Activated CD8-positive, alpha-beta memory T cell treated with anti-CD3 and anti-CD28 coated beads for 36 hours (primary cell): ENCODE measurements at regions not wholly inside any gene's neighbourhood (a gene's known extent, or its start where the extent isn't known, plus 50 kb on each side); places are given as distances from the start of the nearest gene placed in this dataset.
"Not testable (repeated sequence)": the region's sequence is repeated elsewhere in the genome, so short reads cannot be mapped to it uniquely, and the experiment has no call there.

Experiments used
- CTCF ChIA-PET: fragments of 350-600 bp; sonication (Branson Sonifier 250); formaldehyde crosslinking; loops from one replicate; lab custom pipeline; 2021; ENCODE audit warnings: antibody characterized with exemption; lab: Charles Lee
- POLR2A ChIA-PET: fragments of 350-600 bp; sonication (Branson Sonifier 250); formaldehyde crosslinking; loops from one replicate; lab custom pipeline; 2021; ENCODE audit warnings: antibody characterized with exemption; lab: Charles Lee

DNA sequence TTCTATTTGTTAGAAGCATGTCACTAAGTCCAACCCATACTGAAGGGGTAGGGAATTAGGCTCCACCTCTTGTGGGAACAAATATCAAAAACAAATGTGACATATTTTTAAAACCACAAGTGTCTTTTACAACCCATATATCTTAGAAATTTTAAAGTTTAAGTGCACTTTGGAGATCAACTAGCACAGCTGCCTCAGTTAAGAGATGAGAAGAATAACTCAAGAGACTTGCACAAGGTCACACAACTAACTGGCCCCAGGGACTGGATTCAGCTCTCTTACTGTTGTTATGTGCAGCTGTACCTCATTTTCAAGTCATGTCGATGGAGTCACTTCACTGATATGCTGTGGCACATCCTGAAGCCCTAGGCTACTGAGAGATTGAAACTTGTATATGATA, 102.9 kb upstream of the BMP2 start:
- ChIA-PET POLR2A (no interaction called here), CTCF (no interaction called here)

DNA sequence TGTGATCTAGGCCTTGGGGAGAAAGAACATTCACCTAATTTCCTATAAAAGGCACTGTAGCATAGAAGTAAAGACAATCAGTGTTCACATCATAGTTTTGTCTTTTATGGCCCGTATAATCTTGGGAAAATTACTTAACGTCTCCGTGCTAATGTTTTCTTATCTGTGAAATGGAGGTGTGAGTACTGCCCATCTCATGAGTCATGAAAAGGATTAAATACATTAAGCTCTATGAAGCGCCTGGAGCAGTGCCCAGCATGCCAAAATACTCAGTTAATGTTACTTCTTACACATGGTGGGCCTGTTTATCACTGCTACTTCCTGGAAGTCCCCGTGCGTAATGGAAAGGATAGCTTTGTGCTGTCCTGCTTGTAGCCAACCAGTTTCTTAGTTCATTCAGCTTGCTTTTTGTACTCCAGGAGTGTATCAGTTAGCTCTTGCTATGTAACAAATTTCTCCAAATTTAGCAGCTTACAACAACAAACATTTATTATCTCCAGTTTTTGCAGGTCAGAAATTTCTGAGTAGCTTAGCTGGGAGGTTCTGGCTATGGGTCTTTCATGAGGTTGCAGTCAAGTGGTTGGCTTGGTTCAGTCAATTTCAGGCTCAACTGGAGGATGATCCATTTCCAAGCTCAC, 103.6 kb upstream of the BMP2 start:
- POLR2A ChIA-PET: no interaction called here
- CTCF ChIA-PET: no interaction called here

DNA sequence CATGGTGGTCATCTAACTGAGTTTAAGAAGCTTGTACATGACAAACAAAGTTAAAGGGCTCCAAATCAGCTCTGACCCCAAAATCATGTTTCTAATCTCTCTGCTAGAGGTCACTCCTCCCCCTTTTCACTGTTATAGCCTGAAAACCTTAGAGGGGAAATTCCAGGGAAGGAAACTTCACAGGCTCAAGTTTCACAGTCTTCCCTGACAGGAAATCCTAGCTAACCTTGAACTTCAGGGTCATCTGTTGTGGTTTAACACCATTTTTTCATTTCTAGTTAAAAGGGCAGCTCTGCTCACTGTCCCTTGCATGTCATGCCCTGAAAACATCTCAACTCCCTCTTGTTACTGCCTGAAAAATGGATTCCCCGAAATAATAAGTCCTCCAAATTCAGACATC, 104.4 kb upstream of the BMP2 start:
- POLR2A ChIA-PET: no interaction called here

DNA sequence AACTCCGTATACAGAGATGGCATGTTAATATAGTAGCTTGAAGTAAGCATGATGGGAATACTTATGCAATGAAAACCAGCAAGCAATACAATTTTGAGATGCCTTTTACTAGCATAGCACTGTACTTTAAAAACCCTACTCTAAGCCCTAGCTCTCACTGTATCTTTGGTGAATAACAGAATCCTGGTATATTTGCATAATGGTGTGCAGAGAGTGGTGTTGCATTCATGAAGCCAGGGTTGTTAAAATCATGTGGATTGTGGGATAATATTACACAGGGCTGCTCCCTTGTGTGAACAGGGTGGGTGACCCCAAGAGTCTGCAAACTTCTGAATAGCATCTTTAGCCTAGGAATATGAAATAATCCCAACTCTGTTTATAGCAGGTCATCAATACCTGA, 105.2 kb upstream of the BMP2 start:
- POLR2A ChIA-PET: no interaction called here
- CTCF ChIA-PET: no interaction called here

More for the DNA sequence above, 104.4 kb upstream of the BMP2 start:
- CTCF ChIA-PET: no interaction called here

DNA sequence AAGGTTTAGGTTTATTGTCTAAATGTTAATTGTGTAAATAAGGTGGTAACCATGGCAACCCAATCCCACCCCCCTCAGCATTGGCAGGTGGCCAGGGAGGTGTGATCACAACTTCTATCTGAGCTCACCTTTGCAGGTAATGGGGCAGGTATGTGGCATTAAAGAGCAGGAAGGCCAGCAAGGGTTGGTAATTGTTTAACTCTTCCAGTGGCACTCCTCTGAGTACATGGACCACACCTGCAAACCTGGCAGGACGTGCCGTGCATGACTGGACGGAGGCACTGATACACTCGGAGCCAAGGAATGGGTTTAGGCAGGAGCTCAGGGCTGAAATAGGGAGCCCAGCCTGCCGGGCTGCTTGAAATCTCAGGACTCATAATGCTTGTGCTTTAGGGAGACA, 107.0 kb upstream of the BMP2 start:
- ChIA-PET POLR2A (no interaction called here), CTCF (no interaction called here)

DNA sequence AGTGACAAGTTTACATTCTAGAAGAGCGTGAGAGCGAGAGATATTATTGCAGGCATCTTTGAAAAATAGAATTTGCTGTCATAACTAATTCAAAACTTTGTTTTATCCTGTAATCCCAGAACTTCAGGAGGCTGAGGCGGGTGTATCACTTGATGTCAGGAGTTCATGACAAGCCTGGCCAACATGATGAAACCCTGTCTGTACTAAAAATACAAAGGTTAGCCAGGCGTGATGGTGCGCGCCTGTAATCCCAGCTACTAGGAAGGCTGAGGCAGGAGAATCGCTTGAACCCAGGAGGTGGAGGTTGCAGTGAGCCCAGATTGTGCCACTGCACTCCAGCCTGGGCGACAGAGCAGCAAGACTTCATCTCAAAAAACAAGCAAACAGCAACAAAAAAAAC, 108.6 kb upstream of the BMP2 start:
- CTCF ChIA-PET, POLR2A ChIA-PET: not testable (repeated sequence)

DNA sequence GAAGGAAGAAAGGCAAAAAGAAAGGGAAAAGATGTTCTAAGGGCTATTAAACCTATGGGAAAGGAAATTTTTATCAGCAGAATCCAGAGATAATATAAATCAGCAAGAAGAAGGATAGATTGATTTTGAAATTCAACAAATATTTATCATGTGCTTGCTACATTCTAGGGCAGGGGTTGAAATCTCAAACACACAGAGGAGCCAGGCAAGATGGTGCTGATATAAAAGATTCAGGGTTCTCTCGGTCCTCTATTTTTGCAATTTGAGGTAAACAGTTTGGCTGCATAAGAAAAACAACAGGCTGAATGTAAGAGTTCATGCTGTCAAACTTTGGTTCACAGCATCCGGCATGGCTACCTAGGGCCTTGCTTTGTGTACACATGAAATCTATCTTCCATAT, 109.6 kb upstream of the BMP2 start:
- CTCF ChIA-PET: interaction anchor here (0.7 kb wide), 1 partner anchor 85 kb away, joined by 4 read pairs; no protein-coding TSS in a partner anchor

DNA sequence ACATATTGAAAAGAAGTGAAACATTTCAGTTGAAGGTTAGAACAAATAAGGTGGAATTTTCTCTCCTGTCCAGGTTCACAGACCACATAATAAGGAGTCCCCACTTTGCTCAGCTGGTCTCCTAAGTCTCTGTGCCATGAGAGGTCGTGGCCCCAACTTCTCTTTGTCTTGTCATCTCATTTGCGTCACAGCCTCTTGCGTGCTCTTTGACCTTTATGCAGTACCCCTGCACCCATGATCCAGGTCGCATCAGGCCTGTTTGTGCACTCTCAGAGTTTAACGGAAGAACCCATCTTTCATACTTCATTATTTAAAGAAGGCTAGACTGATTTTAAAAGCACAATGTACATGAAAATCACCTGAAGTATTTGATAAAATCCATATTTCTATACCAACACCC, 110.4 kb upstream of the BMP2 start:
- POLR2A ChIA-PET: no interaction called here

More for the DNA sequence above, 109.6 kb upstream of the BMP2 start:
- POLR2A ChIA-PET: no interaction called here

DNA sequence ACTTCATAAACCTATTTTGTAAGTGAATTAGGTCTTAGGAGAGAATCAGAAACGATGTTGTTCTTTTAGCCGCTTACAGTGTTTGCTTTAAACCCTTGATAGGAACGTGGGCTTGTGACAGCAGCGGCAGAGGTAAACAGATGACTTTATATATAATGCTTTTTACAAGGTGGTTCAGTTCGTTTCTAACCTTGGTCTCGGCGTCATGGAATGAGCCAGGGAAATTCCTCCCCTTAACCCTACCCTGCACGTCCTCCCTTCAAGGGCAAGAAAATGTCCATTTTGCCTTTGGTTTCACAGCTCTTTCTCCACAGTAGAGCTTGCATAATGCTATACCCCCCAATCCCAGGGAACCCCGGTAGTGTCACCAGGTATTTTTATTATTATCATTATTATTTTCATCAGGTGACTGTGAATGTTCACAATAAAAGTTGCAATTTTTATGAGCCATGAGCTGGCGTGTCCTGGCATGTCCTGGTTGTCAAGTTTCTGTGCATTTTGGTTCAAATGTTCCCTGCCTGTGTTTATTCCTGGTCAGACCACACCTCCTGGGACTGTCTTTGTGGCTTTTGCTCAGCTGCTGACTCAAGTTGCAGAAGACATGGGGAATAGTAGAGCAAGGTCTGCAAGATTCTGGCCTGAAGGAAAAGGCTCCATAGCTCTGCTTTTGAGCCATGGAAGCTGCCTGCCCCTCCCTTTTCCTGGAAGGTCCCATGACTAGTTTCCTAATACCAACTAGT, 112.8 kb upstream of the BMP2 start:
- ChIA-PET CTCF (no interaction called here), POLR2A (no interaction called here)

More for the DNA sequence above, 110.4 kb upstream of the BMP2 start:
- CTCF ChIA-PET: no interaction called here

DNA sequence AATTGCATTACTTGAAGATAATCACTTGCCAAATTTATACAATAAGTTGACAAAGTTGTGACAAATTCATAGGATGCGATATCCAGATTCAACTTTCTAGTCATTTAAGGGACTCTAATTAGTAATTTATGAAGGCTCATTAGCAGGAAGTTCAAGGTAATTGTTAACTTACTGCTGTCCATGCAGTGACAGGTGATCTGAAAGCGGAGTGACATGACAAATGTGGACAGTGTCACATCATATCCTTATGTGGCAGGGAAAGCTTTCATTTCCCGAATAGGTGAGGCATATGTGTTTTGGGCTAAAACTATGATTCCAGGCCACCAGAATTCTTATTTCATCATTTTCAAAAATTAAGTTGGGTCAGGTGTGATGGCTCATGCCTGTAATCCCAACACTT, 115.9 kb upstream of the BMP2 start:
- ChIA-PET POLR2A (no interaction called here), CTCF (no interaction called here)

DNA sequence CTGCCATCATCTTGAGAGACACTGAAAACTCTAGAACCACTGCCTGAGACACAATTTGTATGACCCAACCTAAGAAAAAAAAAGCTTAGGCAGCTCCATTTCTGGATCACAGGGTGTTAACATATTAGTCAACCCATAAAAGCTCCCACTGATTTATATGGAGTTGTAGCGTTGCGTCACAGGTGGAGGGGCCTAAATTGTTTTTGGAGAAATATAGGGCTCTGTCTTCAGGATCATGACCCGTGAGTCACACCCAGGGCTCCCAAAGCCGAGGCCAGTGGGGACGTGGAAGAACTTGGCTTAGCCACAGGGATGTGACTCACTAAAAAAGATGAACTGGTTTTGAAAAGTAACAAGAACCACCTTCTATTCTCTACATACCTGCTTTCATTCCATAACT, 116.5 kb upstream of the BMP2 start:
- ChIA-PET CTCF (no interaction called here), POLR2A (no interaction called here)

DNA sequence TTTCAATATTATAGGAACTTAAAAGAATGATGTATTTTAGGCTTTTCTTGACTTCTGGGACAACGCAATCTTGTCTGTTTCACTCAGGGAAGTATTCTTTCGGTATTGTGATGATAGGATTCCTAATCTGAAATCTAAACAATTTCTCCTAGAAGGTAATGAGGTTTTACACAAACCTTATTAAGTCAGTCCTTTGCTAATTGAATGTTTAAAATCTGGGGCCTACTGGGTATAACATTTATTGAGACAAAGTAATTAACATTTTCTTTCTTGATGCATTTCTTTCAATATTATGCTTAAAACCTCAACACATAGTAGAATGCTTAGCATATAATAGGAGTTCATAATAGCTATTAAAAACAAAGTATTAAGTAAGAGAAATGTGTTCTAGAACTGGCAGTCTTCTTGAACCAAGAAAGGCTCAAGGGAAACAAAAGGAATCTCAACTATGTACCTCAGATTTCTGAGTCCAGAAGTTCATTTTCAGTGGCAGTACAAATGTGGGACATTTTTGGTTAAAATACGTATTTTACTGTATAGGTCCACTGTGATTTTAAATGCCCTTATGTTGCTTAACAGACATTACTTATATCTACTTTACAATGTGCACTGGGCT, 121.4 kb upstream of the BMP2 start:
- CTCF ChIA-PET: no interaction called here
- POLR2A ChIA-PET: no interaction called here

DNA sequence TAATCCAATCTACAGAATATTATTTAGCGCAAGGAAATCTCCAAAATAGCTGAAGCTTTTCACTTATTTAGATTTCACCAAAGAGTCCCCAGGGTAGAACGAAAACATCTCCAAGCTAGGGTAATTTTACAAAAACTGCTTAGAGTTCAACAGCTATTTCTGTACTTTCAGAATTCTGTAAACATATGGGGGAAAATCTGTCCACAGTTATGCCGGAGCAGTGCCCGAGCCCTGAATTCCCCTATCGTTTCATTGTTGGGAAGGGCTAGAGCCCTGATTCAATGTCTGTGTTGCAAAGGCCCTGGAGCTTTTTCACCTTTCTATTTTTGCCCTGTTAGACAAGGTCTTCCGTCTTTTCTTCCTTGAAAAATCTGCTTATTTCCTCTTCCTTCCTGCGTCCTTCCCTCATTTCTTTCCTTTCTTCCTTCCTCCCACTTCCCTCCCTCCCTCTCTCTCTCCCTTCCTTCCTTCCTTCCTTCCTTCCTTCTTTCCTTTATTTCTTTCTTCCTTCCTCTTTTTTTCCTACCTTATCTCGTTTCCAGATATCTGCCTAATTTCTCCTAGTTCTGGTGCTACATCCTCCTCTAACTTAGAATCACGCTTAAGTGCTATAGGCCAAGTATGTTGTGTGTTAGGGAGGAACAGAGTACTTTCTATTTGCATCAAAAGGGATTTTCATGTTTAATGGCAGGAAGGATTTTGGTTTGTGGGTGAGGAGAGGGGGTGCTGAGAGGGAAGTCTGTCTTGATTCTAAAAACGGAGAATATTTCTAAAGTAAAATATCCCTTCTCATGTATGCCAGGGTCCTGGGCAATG, 122.5 kb upstream of the BMP2 start:
- ChIA-PET POLR2A (no interaction called here), CTCF (no interaction called here)

DNA sequence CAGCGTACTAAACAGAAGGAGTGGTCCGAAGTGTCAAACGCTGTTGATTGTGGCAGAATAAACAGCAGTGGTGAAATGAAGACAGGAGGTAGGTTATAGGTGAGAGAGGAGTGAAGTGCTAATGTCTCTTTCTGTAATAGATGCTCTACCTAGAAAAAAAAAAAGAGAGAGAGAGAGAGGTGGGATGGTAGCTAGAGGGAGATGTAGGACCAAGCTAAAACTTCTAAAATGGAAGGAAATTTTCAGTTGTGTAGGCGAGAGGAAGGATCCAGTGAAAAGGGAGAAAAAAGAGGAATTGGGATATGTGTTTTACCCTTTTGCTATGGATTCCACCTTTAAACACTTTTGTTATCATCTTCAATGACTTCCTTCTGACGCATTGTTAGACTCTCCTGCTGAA, 126.5 kb upstream of the BMP2 start:
- CTCF ChIA-PET: no interaction called here
- POLR2A ChIA-PET: no interaction called here

DNA sequence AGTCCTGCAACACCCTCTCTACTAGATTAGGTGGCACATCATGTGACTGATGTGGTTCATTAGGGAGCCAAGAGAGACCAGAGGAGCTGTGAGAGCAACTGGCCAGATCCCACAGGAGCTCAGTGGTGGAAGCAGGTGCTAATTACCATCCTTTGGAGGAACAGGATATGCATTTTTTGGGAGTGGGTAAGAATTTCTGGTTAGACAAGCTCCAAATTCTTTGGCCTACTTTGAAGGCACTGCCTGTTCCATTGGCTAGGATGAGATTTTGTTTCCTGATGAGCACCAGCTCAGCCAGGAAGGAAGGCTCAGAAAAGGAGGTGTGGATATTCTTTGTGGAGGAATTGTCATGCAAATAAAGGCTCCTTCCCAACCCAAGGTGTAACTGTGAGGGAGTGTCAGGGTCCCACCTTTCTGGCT, 130.3 kb upstream of the BMP2 start:
- ChIA-PET POLR2A (no interaction called here), CTCF (no interaction called here)

DNA sequence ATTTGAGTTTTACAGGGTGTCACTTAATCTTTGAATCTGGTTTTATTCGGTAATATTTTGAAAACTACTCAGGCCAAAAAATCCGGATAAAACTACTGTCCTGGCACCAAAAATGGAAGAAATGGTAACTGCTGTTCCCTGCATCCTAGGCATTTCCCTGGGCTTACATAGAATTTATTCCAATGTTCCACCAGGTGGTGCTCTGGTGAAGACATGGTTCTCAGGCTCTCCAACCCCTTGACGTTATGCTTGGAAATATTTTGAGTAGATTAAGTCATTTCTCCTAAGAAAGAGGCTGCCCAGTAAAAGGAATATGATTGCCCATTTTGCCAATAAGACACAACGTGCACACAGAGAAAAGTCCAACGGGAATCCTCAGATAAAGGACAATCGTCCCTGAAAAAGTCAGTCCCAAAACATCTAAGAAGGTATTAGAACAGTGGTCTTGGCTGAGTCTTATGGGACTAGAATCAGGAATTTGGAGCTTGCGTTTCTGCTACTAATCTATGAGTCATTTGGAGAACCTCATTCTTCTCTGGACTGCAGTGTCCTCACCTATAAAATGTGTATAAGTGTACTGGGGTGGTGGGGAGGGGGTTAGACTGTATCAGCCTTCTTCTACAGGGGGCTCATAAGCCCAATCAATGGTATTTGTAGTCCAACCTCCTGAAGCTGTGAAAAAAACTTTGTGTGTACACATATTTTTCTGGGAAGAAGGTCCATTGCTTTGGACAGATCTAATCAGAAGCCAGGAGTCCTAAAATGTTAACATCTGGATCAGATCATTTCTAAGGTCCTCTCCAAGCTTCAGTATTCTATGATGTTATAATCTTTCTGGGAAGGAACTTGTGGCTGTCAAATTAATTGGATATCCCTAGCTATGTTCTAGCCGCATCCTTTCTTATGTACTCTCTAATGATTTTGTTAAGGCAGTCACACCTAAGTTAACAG, 131.0 kb upstream of the BMP2 start:
- POLR2A ChIA-PET: no interaction called here
- CTCF ChIA-PET: no interaction called here

DNA sequence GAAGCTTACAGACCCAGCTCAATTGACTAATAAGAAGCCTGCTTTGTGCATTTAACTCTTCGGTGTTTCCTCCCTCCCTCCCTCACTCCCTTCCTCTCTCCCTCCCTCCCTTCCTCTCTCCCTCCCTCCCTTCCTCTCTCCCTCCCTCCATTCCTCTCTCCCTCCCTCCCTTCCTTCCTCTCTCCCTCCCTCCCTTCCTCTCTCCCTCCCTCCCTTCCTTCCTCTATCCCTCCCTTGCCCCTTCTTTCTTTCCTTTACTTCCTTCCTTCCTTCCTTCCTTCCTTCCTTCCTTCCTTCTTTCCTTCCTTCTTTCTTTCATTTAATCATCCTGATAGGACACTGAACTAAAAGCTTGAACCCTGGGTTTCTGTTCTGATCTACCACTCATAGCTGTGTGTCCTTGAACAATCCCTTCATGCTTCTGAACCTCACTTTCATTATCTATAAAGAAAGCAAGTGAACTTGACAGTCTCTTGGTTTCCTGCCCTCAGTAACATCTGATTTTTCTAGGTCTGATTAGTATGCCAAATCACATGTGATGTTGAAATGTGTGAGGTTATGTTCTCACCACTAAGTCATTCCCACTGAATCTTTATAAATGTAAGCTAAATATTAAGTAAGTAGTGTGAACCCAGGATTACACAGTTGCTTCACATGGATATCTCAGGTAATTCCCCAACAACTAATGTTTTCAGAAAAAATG, 132.3 kb upstream of the BMP2 start:
- ChIA-PET CTCF (no interaction called here), POLR2A (no interaction called here)

DNA sequence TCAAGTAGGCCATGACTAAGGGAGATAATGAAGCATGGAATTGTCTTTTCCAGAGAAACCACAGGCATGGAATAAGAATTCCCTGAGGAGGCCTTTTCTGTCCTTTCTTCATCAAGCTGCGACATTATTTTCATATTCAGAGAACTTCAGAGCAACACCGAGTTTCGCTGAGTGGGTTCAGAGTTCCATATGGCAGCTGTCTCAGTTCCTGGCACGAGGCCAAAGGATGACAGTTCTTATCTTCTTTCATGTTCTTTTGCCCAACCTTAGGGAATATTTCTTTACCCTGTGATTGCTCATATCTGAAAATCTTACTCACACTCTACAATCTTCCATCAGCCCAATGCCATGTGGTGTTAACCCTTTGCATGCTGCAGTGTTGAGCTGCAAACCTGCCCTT, 135.3 kb upstream of the BMP2 start:
- CTCF ChIA-PET: no interaction called here

DNA sequence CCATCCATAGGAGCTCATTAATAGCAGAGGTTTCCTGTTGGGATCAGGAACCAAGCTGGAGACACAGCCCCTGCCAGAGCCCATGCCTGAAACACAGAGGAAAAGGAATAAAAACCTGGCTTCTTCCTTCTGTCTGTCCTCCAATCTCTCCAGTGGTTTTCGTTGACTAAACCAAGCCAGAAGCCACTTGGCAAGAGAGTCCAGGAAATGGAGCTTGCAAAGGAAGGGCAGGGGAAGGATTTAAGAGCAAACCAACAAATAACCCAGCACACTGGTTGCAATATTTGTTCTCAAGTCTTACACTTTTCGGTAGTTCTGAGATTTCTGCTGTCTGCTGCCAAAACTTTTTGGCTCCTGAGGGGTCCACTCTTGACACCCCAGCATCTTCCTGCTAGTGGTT, 137.0 kb upstream of the BMP2 start:
- ChIA-PET POLR2A (no interaction called here), CTCF (no interaction called here)

More for the DNA sequence above, 135.3 kb upstream of the BMP2 start:
- POLR2A ChIA-PET: no interaction called here
